ENCODE measurements at regions not wholly inside any gene's neighbourhood (a gene's known extent, or its start where the extent isn't known, plus 50 kb on each side); places are given as distances from the start of the nearest gene placed in this dataset.

- TF ChIP-seq NFXL1 (IDR thresholded peaks at IDR 0.05; ENCODE audit: borderline replicate concordance) (no peak), REST (IDR thresholded peaks at IDR 0.05; ENCODE audit: low read depth, low read length) (no peak), EZH2 (IDR thresholded peaks at IDR 0.05; ENCODE audit: borderline replicate concordance, control insufficient read depth, low read depth, low read length) (no peak), CTCF (IDR thresholded peaks at IDR 0.05 in 2 of 3, conservative IDR thresholded peaks at IDR 0.05 in 1 of 3; ENCODE audit: control insufficient read depth in 2 of 3, extremely low read depth in 1 of 3, insufficient read depth in 1 of 3, low read depth in 3 of 3, low read length in 3 of 3) (no peak)
These were observed 905.1 kb upstream of the SLIT2 start for GRCh38 chr4:19346636-19347035.

Data from GM12878 (cell line).